Gastroesophageal sphincter (tissue), 3 donors: ENCODE measurements at regions not wholly inside any gene's neighbourhood (a gene's known extent, or its start where the extent isn't known, plus 50 kb on each side); places are given as distances from the start of the nearest gene placed in this dataset.

Experiments
- EP300 ChIP-seq: sonication (generic); formaldehyde crosslinking; IDR thresholded peaks from one replicate; pipeline ENCODE4 v1.6.1; 2017; ENCODE audit warnings: antibody characterized with exemption, mild to moderate bottlenecking
- POLR2A ChIP-seq, 2 donors: fragments of 450-650 bp; IDR thresholded peaks; one replicate each; pipeline ENCODE4 v1.6.1; 2017; ENCODE audit warnings: antibody characterized with exemption in 2 of 2, mild to moderate bottlenecking in 2 of 2, moderate library complexity in 1 of 2
- POLR2AphosphoS5 ChIP-seq: sonication (generic); formaldehyde crosslinking; IDR thresholded peaks from one replicate; pipeline ENCODE4 v1.6.1; 2017; ENCODE audit warnings: antibody characterized with exemption
- TF ChIP-seq, protein P1 (sequence below), 4 experiments: fragments of 200-600 bp in 2 of 4; fragments of 450-650 bp in 2 of 4; sonication (generic) in 1 of 4; IDR thresholded peaks; one replicate each; pipeline ENCODE4 v1.5.1; 2017 to 2019; ENCODE audit warnings: antibody characterized with exemption in 4 of 4, mild to moderate bottlenecking in 2 of 4, moderate library complexity in 2 of 4

DNA sequence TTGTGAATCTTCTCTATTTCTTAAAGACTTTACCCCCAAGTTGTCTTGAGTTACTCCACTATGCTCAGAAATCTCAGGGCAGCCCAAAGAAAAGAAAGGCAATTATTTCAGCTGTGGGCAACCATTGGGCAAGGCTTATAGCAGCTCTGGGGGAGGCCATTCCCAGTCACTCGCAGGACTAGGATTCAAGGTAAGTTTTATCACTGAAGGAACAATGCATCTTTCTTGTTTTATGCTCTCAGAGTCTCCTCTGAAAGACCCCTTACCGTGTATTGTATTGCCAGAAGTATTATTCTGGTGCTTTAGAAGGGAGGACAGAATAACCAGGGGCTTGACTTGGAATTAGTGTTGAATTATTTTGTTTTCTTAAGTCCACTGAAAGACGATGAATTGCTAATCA lies 586.3 kb upstream of the MAP3K7 start:
- TF ChIP-seq, protein P1, sequence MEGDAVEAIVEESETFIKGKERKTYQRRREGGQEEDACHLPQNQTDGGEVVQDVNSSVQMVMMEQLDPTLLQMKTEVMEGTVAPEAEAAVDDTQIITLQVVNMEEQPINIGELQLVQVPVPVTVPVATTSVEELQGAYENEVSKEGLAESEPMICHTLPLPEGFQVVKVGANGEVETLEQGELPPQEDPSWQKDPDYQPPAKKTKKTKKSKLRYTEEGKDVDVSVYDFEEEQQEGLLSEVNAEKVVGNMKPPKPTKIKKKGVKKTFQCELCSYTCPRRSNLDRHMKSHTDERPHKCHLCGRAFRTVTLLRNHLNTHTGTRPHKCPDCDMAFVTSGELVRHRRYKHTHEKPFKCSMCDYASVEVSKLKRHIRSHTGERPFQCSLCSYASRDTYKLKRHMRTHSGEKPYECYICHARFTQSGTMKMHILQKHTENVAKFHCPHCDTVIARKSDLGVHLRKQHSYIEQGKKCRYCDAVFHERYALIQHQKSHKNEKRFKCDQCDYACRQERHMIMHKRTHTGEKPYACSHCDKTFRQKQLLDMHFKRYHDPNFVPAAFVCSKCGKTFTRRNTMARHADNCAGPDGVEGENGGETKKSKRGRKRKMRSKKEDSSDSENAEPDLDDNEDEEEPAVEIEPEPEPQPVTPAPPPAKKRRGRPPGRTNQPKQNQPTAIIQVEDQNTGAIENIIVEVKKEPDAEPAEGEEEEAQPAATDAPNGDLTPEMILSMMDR (IDR thresholded peaks at IDR 0.05) = no peak
- TF ChIP-seq EP300 (no peak), POLR2AphosphoS5 (no peak), POLR2A (IDR thresholded peaks at IDR 0.05) (no peak)
